ENCODE measurements at regions not wholly inside any gene's neighbourhood (a gene's known extent, or its start where the extent isn't known, plus 50 kb on each side); places are given as distances from the start of the nearest gene placed in this dataset.

GRCh38 chr1:218513328-218513727 lies 168.2 kb downstream of the TGFB2 start:
- BruUV-seq (replicated peaks): no TSS peak
- H3K27ac ChIP-seq (ENCODE audit: extremely low read depth, low read depth, low read length): no peak overlapping the region
- no peak for TF ChIP-seq RNF2 (IDR thresholded peaks at IDR 0.05)
- TF ChIP-seq ZNF75A (CRISPR knock-in tag; IDR thresholded peaks at IDR 0.05): no peak
- TF ChIP-seq HDAC2 (IDR thresholded peaks at IDR 0.05): no peak
- TF ChIP-seq SIN3A (IDR thresholded peaks at IDR 0.05; ENCODE audit: borderline replicate concordance in 2 of 2, control insufficient read depth in 1 of 2, low read depth in 2 of 2, low read length in 2 of 2): no peak
- TF ChIP-seq POLR2B (IDR thresholded peaks at IDR 0.05; ENCODE audit: low read depth, partially characterized antibody): no peak
- TF ChIP-seq ZNF280B (CRISPR knock-in tag; IDR thresholded peaks at IDR 0.05): no peak
- no peak for TF ChIP-seq CXXC5 (CRISPR knock-in tag; IDR thresholded peaks at IDR 0.05)
- TF ChIP-seq ZBTB9 (CRISPR knock-in tag; IDR thresholded peaks at IDR 0.05): no peak
- no peak for TF ChIP-seq ERF (CRISPR knock-in tag; IDR thresholded peaks at IDR 0.05)
- no peak for TF ChIP-seq TBP (optimal IDR thresholded peaks at IDR 0.05; ENCODE audit: low read depth, low read length)
- TF ChIP-seq NFATC3 (IDR thresholded peaks at IDR 0.05): no peak
- TF ChIP-seq NFIX (CRISPR knock-in tag; IDR thresholded peaks at IDR 0.05; ENCODE audit: low read depth): no peak
- no peak for TF ChIP-seq ASH1L (IDR thresholded peaks at IDR 0.05; ENCODE audit: borderline replicate concordance, low read depth, partially characterized antibody)
- no peak for TF ChIP-seq GABPB1 (CRISPR knock-in tag; IDR thresholded peaks at IDR 0.05)
- TF ChIP-seq HDAC3 (IDR thresholded peaks at IDR 0.05; ENCODE audit: borderline replicate concordance, partially characterized antibody): no peak
- no peak for TF ChIP-seq DDX20 (tag; IDR thresholded peaks at IDR 0.05; ENCODE audit: low read depth)
- FAIRE-seq: no peak
- H3K79me2 ChIP-seq (ENCODE audit: control insufficient read depth, insufficient read depth, low read length): no peaks in the 10 kb centered on the region
- no peaks in the 10 kb centered on the region for H3K36me3 ChIP-seq (ENCODE audit: control insufficient read depth, insufficient read depth, low read length)
- H2AFZ ChIP-seq (ENCODE audit: low read depth, low read length): no peak overlapping the region
- ChIA-PET POLR2A (interaction anchor here (0.7 kb wide), 1 partner anchor 141 kb away, joined by 3 read pairs; no protein-coding TSS in a partner anchor), CTCF (ENCODE audit: low intra/inter-chr PET ratio) (no interaction called here)
- H3K4me2 ChIP-seq (ENCODE audit: insufficient read depth, low read length): no peak overlapping the region
- no peaks in the 10 kb centered on the region for H4K20me1 ChIP-seq (replicated peaks; ENCODE audit: control insufficient read depth, insufficient read depth, low read length)
- no peaks in the 10 kb centered on the region for H3K27me3 ChIP-seq (ENCODE audit: control insufficient read depth in 2 of 2, insufficient read depth in 2 of 2, low read length in 2 of 2)
- in situ Hi-C loops (cut with MboI): no loop called here
- H3K9ac ChIP-seq (ENCODE audit: insufficient read depth in 1 of 2, low read depth in 2 of 2, low read length in 2 of 2): no peak overlapping the region
- H3K9me1 ChIP-seq (ENCODE audit: control insufficient read depth, insufficient read depth, low read length): no peaks in the 10 kb centered on the region
- H3K4me3 ChIP-seq: no peak overlapping the region
- no peaks in the 10 kb centered on the region for H3K4me1 ChIP-seq (replicated peaks in 1 of 2; ENCODE audit: control insufficient read depth in 2 of 2, insufficient read depth in 2 of 2, low read length in 2 of 2)
- no peaks in the 10 kb centered on the region for H3K9me3 ChIP-seq (replicated peaks; ENCODE audit: control insufficient read depth, insufficient read depth, low read depth, low read length)
- ATAC-seq: no peak
- intact Hi-C loops (cut with micrococcal nuclease): no loop called here
- WGBS (ENCODE audit: insufficient coverage, low coverage, missing lambda C conversion rate): 0% methylated on average over 3 of the region's 3 CpGs
- no peak for DNase-seq (ENCODE audit: extremely low read depth in 1 of 4, low spot score in 3 of 4)
